Hematopoietic multipotent progenitor cell treated with erythropoietin and hydrocortisone succinate and interleukin-3 and kit ligand, for 8 days (in vitro differentiated cells): ENCODE measurements at regions not wholly inside any gene's neighbourhood (a gene's known extent, or its start where the extent isn't known, plus 50 kb on each side); places are given as distances from the start of the nearest gene placed in this dataset.

Experiments used
- DNase-seq: peaks from one replicate; pipeline ENCODE4 v3.0.0-alpha.2; 2015

GRCh38 chr1:209208648-209209047 is 374.9 kb upstream of the CAMK1G start:
- no peak for DNase-seq

- no peak for DNase-seq
These were observed 369.5 kb upstream of the CAMK1G start for GRCh38 chr1:209213989-209214388.

- no peak for DNase-seq
These were observed 367.7 kb upstream of the CAMK1G start for GRCh38 chr1:209215826-209216225.

GRCh38 chr1:209218113-209218512 is 365.4 kb upstream of the CAMK1G start:
- no peak for DNase-seq

- no peak for DNase-seq
These were observed 364.5 kb upstream of the CAMK1G start for GRCh38 chr1:209218981-209219380.

- no peak for DNase-seq
These were observed 363.6 kb upstream of the CAMK1G start for GRCh38 chr1:209219791-209220524.

GRCh38 chr1:209222826-209223225 is 360.7 kb upstream of the CAMK1G start:
- no peak for DNase-seq

- DNase-seq, result no peak
These were observed 359.7 kb upstream of the CAMK1G start for GRCh38 chr1:209223791-209224190.

GRCh38 chr1:209224886-209225285 is 358.6 kb upstream of the CAMK1G start:
- no peak for DNase-seq

GRCh38 chr1:209227171-209227570 is 356.3 kb upstream of the CAMK1G start:
- DNase-seq, result no peak

GRCh38 chr1:209227941-209228340 is 355.6 kb upstream of the CAMK1G start:
- DNase-seq, result no peak

GRCh38 chr1:209229494-209230061 is 353.9 kb upstream of the CAMK1G start:
- DNase-seq, result no peak

GRCh38 chr1:209230314-209230713 is 353.2 kb upstream of the CAMK1G start:
- no peak for DNase-seq

- DNase-seq, result no peak
These were observed 351.9 kb upstream of the CAMK1G start for GRCh38 chr1:209231476-209232156.

GRCh38 chr1:209232197-209232596 is 351.3 kb upstream of the CAMK1G start:
- no peak for DNase-seq

- DNase-seq, result no peak
These were observed 350.8 kb upstream of the CAMK1G start for GRCh38 chr1:209232759-209233158.

GRCh38 chr1:209235166-209235565 is 348.3 kb upstream of the CAMK1G start:
- DNase-seq, result no peak

- no peak for DNase-seq
These were observed 345.2 kb upstream of the CAMK1G start for GRCh38 chr1:209238356-209238755.

- DNase-seq, result no peak
These were observed 343.2 kb upstream of the CAMK1G start for GRCh38 chr1:209240351-209240750.

GRCh38 chr1:209241487-209241886 is 342.0 kb upstream of the CAMK1G start:
- no peak for DNase-seq

- DNase-seq, result peak; percentile 60
These were observed 334.8 kb upstream of the CAMK1G start for GRCh38 chr1:209248649-209249279.

GRCh38 chr1:209249280-209249670 is 334.2 kb upstream of the CAMK1G start:
- no peak for DNase-seq

- no peak for DNase-seq
These were observed 333.6 kb upstream of the CAMK1G start for GRCh38 chr1:209249785-209250440.
